ENCODE measurements at regions not wholly inside any gene's neighbourhood (a gene's known extent, or its start where the extent isn't known, plus 50 kb on each side); places are given as distances from the start of the nearest gene placed in this dataset.

GRCh38 chr1:82612986-82613385 lies 812.3 kb downstream of the ADGRL2 start:
- TF ChIP-seq CTCF (IDR thresholded peaks at IDR 0.05): no peak
- TF ChIP-seq POLR2A (IDR thresholded peaks at IDR 0.05): no peak

All from adrenal gland (tissue), 5 donors.